GM20431 (cell line): ENCODE measurements at regions not wholly inside any gene's neighbourhood (a gene's known extent, or its start where the extent isn't known, plus 50 kb on each side); places are given as distances from the start of the nearest gene placed in this dataset.

Experiments used
- in situ Hi-C: fragments of 300-500 bp; cut with MseI, MboI; formaldehyde crosslinking; loops from one replicate; pipeline ENCODE4 v1.15.0; 2020; ENCODE audit warnings: low sequenced_read_pairs; ENCODE audit not compliant: unreplicated experiment

DNA sequence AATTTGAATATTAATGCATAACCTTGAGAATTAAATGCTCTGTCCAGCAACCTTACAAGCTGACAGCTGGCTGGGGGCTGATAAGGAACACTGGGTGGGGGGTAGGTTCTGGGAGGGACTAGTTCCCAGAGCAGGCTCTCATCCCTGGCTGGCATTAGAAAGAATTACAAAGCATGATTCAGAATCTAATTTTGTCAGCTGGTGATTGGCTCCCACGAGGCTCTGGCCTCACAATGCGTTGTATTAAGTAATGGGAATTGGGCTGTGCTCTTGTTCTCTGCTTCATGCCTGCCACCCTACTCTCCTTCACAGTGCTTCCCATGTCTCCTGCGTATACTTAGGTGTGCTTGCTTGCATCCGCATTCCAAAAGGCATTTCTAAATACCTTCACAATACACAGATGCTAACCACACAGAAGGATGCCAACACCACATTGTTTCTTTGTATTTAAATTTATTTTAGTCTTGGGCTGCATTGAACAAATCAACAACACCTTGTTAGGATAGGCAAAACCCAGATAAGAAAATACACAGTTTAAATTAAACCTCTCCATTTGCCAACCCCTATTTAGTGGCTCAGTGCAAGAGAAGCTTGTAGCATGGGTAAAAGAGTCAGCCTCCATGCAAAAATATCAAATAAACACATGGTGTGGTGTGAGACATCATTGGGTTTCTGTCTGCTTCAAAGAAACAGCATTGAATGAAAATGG lies 434.5 kb upstream of the JAG1 start:
- in situ Hi-C loops: no loop called here

DNA sequence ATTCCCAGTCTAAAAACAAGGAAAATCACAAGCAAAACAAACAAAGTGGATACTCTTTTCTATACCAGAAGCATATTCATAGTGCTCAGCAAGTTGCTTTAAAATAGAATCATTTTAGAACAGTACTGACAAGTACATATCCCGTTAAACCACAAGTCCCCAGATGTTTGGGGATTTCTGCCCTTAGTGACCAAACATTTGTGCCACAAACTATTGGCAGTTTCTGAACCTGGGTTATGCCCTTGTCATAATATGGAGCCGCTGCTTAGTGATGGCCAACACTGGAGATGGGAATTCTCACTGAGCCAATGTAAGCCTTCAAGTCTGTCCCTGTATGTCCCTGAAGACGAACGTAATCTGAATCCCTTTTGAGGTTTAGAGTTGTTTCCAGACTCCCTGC lies 436.7 kb upstream of the JAG1 start:
- in situ Hi-C loops: no loop called here

DNA sequence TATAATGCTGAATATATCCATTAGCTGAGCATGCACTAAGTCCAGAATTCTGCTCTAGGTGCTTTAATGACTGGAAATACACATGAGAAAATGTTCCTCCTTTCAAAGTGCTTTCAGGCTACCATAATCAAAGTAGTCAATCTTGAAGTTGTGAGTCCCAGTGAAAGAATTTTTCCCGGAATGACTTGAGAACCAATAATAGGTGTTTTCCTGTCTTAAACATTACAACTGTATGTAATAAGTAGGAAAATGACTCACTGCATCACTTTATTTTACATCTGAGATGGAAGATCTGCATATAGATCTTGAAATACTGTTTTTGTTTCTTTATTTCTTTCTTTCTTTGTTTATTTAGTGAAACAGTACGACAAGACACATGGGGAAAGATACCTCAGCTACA lies 437.4 kb upstream of the JAG1 start:
- in situ Hi-C loops: no loop called here

DNA sequence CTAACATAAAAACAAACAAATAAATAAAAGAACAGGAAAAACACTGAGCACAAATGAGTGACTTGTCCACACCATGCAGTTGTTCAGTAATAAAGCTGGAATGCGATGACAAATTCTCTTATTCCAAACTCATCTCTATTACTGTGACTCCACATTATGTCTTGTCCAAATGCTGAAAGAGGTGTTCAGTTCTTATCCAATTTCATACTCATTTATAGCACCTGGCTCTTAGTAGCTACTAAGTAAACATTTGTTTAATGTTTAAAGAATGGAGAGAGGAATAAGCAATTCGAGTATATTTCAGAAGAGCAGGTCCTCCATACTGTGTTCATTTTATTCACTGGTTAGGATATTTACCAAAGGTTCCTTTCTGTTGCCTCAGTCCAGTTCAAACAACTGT lies 439.0 kb upstream of the JAG1 start:
- in situ Hi-C loops: no loop called here

DNA sequence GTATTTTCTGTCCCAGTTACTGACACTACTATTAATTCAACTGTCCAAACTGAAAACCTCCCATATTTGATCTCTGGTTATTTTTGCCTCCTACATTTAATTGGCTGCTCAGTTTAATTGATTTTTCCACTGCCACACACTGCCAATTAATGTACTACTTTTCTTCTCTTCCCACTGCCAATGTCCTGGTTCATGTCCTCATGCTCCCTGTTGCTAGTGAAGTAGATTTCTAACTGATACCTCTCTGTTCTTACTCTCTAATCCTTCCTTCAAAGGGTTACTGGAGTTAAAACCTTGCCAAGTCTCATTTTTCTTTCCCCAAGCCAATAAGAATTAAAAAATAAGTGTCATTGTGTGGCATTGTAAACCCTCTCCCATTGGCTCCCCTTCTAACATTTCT lies 440.6 kb upstream of the JAG1 start:
- in situ Hi-C loops: no loop called here

DNA sequence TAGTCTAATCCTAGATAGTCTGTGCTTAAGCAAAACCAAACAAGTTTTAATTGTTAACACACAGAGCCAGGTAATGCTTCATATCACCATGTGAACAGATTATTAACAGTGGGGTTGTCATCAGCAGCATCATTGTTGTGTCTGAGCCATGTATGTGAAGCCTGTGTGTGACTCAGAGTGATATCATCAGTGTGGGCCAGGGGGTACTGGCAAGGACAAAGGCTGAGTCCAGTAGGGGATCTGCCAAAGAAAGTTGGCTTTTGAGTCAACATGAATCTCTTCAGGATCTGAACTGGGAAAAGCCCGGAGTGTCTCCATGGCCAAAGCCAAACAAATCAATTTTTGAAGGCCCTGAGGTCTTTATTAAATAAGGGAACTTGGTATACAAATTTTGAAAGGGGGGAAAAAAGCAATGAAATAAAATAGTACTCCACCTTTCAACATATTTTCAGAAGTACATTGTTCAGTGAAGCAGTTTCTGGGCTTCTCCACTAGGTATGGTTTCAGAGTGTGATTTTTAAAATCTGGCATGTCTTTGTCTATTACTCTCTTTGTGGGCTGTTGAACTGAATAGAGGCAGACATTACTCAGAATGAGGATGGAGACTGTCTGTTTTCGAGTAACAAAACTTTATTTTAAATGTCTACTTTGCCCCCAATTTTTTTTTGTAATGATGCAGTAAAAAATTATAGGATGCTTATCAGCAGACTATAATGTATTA lies 444.2 kb upstream of the JAG1 start:
- in situ Hi-C loops: no loop called here

DNA sequence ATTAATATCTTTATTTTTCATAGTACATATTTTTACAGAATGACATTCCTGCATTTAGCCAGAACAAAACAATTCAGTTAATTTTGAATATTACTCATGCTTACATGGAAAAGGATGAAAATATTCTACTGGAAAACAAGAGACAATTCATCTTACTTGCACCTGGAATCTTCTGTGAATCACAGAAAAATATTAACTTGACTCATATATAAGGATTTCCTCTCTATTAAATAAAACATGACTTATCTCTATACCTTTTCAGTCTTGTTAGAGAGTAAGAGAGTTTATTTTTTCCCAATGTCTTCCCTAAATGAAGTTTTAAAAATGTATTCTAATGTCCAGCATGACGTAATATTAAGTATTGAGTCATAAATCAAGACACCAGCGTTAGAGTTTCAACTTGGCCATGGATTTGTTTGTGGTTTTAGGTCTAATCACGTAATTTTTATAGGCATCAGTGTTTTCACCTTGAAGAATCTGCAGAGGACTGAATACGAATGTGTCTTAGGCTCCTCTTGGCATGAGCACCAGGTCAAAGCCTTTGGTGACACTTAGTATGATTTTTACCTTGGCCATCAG lies 445.1 kb upstream of the JAG1 start:
- in situ Hi-C loops: no loop called here

DNA sequence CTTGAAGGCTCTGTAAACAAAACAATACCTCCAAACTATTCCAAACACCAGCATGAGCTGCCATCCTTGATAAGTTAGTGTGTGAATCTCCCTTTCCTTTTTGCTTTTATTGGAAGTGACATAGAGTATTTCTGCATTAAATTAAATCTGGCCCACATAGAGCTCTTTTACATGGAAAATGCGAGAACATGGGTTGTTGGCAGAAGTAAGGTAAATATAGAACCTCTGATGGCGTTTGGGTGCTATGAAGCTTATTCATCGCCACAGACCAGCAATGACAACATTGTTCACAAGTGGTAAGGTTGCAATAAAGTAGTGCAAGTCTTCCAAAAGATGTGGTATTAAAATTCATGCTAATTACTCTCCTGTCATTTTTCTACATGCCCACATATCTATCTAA lies 445.8 kb upstream of the JAG1 start:
- in situ Hi-C loops: no loop called here

DNA sequence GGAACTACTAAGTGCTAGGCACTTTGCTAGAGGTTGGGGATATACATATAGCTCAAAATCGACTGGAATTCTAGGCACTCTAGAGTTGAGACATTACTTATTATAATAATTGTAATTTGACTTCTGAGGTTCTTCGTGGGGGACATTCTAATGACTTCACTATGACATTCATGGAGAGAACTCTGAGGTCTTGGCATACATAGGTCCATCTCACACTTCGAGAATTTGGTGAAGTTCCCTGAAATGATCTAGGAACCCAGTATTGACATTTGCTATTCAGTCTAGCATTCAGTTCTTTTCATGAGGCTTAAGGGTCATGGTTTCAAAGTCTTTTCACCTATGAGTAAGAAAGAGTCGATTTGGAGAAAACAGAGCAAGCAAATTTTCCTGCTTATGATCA lies 446.6 kb upstream of the JAG1 start:
- in situ Hi-C loops: no loop called here

DNA sequence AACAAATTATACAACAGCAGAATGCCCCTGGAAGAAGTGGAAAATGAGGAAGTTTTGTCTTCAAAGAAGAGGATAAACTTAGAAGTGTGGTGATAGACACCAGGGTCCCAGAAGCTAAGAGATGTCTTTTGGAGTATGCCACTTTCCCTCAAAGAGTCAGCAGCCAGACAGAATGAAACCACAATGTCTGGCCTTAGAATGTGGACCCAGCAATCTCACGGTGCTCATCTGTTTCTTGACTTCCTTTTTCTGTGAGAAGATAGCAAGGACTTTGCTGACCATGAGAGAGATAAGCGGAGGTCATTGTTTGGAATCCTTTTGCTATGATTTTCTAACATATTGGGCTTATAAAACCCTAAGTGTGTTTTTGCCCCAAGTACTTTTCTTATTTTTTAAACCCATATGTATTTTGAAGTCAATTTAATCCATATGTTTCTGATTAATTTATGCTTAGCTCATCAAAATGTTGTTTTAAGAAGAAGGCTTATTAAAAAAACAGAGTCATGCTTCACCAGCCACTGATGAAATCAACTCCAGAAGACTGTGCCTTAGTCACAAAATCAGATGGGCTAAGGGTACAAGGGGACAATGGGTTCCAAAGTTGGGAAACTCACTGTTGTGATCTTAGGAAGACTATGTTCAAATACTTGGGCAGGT lies 451.2 kb upstream of the JAG1 start:
- in situ Hi-C loops: no loop called here

DNA sequence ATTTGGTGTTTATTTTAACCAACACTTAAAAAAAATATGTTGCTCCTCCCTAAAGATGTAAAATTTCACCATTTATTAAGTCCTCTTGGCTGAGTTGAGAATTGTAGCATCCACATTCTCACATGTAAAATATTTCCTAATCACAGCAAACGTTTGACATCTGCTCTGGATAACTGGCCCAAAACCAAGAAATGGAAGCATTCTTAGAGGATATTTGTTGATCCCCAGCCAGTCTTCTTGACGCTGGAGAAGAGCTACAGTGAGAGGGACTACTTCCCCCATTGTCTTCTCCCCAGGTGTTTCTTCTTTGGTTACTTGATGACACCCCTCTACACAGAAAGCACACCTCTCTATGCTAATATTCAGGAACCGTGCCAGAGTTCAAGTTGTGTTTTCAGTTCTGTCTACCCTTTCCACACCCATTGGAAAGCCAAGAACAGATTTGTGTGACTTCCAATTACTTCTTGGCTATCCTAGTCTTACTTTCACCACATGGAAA lies 454.5 kb upstream of the JAG1 start:
- in situ Hi-C loops: no loop called here

DNA sequence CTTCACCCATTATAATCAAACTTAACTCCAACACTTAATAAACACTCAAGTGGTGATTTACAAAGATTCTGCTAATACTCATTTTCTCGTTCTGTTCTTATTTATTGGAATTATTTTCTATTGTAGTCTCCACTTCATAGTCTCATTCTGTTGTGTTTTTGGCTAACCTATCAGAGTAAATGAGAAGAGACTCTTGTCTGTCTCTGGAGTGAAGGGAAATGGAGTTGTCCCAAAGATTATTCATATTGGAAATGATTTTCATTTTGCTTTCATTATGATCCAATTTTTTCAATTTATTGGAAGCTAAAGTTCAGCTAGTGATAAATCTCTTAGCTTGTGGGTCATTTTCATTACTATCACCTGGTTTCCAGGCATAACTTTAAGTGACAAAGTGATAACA lies 454.9 kb upstream of the JAG1 start:
- in situ Hi-C loops: no loop called here

DNA sequence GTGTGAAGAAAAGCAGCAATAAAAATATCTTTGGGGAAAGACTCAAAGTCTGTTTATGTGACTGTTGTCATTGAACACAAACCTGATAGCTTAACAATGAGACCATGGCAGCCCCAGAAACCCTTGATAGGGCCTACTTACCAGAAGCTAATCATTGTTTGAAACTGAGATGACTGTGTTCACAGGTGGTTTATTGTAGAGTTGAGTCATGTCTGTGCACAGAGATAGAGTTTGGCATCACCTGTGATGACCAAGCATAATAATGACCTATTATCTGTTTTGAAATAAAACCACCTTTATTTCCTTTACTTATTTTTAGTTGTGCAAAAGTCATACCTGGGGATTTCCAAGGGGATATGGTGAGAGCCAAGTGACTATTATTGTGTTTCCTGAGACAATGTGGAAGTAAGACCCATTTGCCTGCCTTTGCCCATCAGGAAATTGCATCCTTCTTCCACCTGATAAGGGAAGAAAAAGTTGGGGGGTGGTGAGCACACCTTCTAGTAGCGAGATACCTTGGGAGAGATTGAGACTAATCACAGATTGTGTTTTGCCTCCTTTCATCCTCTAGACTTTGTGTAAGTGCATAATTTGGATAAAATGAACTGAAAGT lies 456.9 kb upstream of the JAG1 start:
- in situ Hi-C loops: no loop called here

DNA sequence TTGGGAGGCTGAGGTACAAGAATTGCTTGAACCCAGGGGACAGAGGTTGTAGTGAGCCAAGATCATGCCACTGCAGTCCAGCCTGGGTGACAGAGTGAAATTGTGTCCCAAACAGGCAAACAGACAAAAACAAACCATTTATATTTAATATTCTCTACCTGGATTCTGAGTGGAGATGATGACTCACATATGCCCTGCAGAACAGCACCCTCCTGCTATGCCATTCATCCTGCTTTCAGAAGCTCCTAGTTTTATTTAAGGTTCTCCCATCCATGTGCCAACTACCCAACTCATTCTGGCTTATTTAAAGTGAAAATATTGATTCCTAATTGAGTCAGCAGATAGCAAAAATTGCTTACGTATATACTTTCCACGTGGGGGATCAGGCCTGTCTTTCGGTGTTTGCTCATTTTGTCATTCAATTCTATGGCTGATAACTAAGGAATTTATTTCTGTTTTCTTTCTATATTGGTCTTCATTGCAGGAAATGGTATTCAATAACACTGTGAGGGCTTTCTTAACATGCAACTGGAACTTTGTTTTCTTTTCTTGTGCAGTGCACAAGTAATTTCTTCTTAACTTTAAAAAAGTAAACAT lies 459.1 kb upstream of the JAG1 start:
- in situ Hi-C loops: no loop called here

DNA sequence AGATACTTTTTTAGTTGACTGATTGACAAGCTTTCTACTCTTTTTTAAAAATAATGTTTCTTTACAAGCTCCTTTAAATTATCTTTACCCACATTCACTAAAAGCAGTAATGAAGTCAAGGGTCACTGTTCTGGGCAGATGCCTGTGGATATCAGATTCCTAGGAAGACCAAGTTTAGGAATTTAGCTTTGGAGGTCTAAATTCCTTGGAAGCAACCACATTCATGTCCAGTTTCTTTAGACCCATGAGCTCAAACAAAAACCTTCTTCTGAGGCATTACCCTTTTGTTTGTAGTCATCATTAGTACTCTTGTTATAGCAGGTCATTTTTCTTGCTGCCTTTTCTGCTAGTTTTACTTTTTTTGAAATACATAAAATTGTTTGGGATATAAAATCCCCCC lies 462.9 kb upstream of the JAG1 start:
- in situ Hi-C loops: no loop called here

DNA sequence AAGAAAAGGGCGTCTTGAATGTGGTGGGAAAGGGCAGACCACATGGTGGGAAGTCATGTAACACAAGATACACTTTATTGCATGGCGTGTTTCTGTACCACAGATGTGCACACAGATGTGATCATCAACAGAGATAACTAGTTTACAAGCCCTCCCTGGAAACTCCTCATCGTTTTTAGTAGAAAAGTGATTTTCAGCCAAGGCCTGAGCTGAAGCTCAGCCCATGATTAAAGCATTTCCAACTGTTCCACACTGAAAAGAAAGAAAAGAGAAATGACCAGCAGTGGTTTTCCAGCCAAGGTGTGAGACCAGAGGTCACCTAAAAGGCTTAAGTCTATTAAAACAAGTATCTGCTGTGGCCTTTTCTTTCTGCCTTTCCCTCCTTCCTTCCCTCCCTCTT lies 463.9 kb upstream of the JAG1 start:
- in situ Hi-C loops: no loop called here

DNA sequence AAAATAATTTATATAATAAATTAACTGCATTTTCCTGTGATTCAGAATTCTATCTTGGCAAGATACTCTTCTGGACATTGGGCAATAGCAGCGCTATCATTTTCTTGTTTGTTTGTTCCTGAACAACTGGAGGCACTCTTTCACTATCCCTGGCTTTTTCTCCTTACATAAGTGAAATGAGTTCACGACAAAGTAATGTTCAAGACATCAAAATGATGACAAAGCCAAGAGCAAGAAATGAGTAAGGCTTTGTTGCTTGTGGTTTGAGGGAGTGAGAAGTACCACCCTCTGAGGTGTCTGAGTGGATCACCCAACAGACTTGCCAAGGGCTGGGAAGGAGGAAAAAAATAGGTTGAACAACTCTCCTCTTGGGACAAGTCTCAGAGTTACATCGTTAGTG lies 466.6 kb upstream of the JAG1 start:
- in situ Hi-C loops: no loop called here

DNA sequence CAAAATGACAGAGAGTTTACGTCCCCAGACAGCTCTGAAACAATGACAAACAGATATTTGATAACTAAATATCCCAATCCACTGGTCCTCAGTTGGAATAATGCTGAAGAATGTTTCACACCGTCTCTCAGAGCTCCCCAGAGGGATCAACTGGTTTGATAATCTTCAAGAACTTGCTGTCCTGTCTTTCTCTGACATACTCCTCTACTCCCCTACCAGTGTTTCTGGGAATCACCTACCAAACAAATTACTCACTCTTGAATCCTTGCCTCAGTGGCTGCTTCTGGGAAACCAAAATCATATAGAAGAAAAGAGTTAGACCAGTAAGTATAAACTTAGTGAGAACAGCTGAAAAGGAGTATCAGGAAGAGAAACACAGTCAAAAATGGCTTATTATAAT lies 469.7 kb upstream of the JAG1 start:
- in situ Hi-C loops: no loop called here

DNA sequence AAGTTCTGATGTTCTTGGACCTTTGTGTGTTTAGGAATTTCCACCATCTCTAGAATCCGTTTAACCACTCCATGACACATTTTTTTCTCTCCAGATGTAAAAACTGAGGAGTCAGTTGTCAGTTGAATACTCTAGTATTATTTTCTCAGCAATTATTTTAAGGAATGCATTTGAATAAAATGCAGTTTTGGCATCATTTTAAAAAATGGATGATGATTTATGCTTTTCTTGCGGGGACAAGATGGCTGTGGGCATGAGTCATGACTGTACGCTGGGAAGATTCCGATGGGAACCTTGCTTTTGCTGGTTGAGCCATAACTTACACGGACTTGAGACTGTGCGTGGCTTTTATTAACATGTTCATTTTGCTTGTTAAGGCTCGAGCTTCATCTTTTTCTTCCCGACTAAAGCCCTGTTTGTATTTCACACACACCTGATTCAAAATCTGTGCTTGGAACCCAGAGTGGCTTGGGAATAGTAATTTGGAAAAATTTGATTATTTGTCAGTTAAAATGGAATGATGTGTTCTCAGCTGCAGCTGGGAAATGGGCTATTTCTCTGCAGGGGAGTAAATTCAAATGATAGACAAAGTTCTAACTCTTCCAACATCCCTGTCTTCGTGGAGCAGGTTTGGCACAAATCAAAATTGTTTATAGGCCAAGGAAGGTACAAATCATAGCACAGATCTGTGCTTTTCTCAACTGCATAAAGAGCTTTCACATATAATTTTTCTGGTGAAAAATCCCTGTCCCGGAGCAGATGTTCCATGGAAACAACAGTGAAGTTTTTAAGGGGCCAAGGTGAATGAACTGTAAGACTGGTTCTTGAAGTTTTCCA lies 470.5 kb upstream of the JAG1 start:
- in situ Hi-C loops: no loop called here
